ENCODE measurements at regions not wholly inside any gene's neighbourhood (a gene's known extent, or its start where the extent isn't known, plus 50 kb on each side); places are given as distances from the start of the nearest gene placed in this dataset.

GRCh38 chr4:13857397-13857796 lies 229.9 kb upstream of the BOD1L1 start:
- no peak overlapping the region for H3K27ac ChIP-seq (ENCODE audit: extremely low read depth, low read depth, low read length)
- TF ChIP-seq ZNF292 (tag by site-specific recombination; IDR thresholded peaks at IDR 0.05; ENCODE audit: borderline replicate concordance, low read depth), result no peak
- TF ChIP-seq ZNF146 (tag by site-specific recombination; IDR thresholded peaks at IDR 0.05), result no peak
- TF ChIP-seq GLI4 (tag by site-specific recombination; IDR thresholded peaks at IDR 0.05), result no peak
- TF ChIP-seq IKZF3 (tag by site-specific recombination; IDR thresholded peaks at IDR 0.05), result no peak
- TF ChIP-seq ZNF223 (tag by site-specific recombination; IDR thresholded peaks at IDR 0.05), result no peak
- no peak for TF ChIP-seq ZNF157 (tag by site-specific recombination; IDR thresholded peaks at IDR 0.05)
- no peak for TF ChIP-seq ZXDB (tag by site-specific recombination; IDR thresholded peaks at IDR 0.05)
- TF ChIP-seq ZNF624 (tag by site-specific recombination; IDR thresholded peaks at IDR 0.05), result no peak
- no peaks in the 10 kb centered on the region for H3K9me3 ChIP-seq (ENCODE audit: control insufficient read depth, insufficient read depth, low read depth, low read length)
- ChIA-PET POLR2A (no interaction called here), CTCF (no interaction called here)
- H3K4me1 ChIP-seq (ENCODE audit: control insufficient read depth, insufficient read depth, low read length), result no peaks in the 10 kb centered on the region
- H3K36me3 ChIP-seq (ENCODE audit: control insufficient read depth in 2 of 2, insufficient read depth in 1 of 2, low read length in 2 of 2), result no peaks in the 10 kb centered on the region
- H3K4me3 ChIP-seq (ENCODE audit: low read depth, low read length), result no peak overlapping the region

DNA sequence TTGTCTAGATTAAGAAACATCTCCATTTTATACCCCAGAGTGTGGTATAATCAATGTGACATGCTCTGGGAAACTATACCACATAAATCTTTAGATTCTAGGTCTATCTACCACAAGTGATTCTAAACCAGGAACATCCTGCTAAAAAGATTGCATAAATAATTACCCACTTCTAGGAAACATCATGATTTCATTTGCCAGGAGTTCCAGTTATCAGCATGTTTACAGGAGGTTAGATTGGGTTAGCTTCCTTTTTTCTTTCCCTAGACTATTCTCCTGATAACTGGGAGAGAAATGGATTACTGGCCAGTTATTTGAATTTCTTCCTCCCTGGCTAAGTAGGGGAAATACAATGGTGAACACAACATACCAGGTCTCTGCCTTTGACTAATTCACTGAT lies 230.3 kb upstream of the BOD1L1 start:
- no peak for TF ChIP-seq ZNF426 (tag by site-specific recombination; IDR thresholded peaks at IDR 0.05)
- TF ChIP-seq ZNF202 (tag by site-specific recombination; IDR thresholded peaks at IDR 0.05; ENCODE audit: borderline replicate concordance), result no peak
- no peak for TF ChIP-seq ZNF37A (tag by site-specific recombination; IDR thresholded peaks at IDR 0.05)
- TF ChIP-seq ZNF175 (tag by site-specific recombination; IDR thresholded peaks at IDR 0.05), result no peak
- TF ChIP-seq ZNF530 (tag by site-specific recombination; IDR thresholded peaks at IDR 0.05; ENCODE audit: low read depth), result no peak
- no peak for TF ChIP-seq ZNF26 (tag by site-specific recombination; IDR thresholded peaks at IDR 0.05)
- no peak for TF ChIP-seq TSHZ1 (tag by site-specific recombination; IDR thresholded peaks at IDR 0.05; ENCODE audit: borderline replicate concordance)
- no peak for TF ChIP-seq OVOL3 (tag by site-specific recombination; IDR thresholded peaks at IDR 0.05)
- no peak for TF ChIP-seq HOXD13 (CRISPR knock-in tag; IDR thresholded peaks at IDR 0.05; ENCODE audit: borderline replicate concordance)
- no peak for TF ChIP-seq ZNF391 (tag by site-specific recombination; IDR thresholded peaks at IDR 0.05; ENCODE audit: borderline replicate concordance, low read depth)
- TF ChIP-seq, protein P1, sequence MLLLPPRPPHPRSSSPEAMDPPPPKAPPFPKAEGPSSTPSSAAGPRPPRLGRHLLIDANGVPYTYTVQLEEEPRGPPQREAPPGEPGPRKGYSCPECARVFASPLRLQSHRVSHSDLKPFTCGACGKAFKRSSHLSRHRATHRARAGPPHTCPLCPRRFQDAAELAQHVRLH (tag by site-specific recombination; IDR thresholded peaks at IDR 0.05), result no peak
- no peak for TF ChIP-seq BCL6B (tag by site-specific recombination; IDR thresholded peaks at IDR 0.05)
- TF ChIP-seq ZNF555 (tag by site-specific recombination; conservative IDR thresholded peaks at IDR 0.05), result no peak
- TF ChIP-seq ZSCAN16 (tag by site-specific recombination; IDR thresholded peaks at IDR 0.05), result no peak
- TF ChIP-seq WT1 (tag by site-specific recombination; IDR thresholded peaks at IDR 0.05), result no peak
- no peaks in the 10 kb centered on the region for H3K4me1 ChIP-seq (ENCODE audit: control insufficient read depth, insufficient read depth, low read length)
- POLR2A ChIA-PET, result no interaction called here
- no peak overlapping the region for H3K4me3 ChIP-seq (ENCODE audit: low read depth, low read length)
- H3K36me3 ChIP-seq (ENCODE audit: control insufficient read depth in 2 of 2, insufficient read depth in 1 of 2, low read length in 2 of 2), result no peaks in the 10 kb centered on the region
- CTCF ChIA-PET, result no interaction called here
- no peaks in the 10 kb centered on the region for H3K9me3 ChIP-seq (ENCODE audit: control insufficient read depth, insufficient read depth, low read depth, low read length)
- no peak overlapping the region for H3K27ac ChIP-seq (ENCODE audit: extremely low read depth, low read depth, low read length)

Data from HEK293 (cell line).